SK-N-MC (cell line): ENCODE measurements at regions not wholly inside any gene's neighbourhood (a gene's known extent, or its start where the extent isn't known, plus 50 kb on each side); places are given as distances from the start of the nearest gene placed in this dataset.

Source experiments
- EZH2 ChIP-seq: fragments of 200-600 bp; sonication (generic); IDR thresholded peaks from one replicate; pipeline ENCODE4 v1.6.1; 2017; ENCODE audit warnings: antibody characterized with exemption
- POLR2AphosphoS5 ChIP-seq: IDR thresholded peaks from 2 replicates; pipeline ENCODE4 v1.6.1; 2012; ENCODE audit warnings: mild to moderate bottlenecking, low read depth, low read length, borderline replicate concordance

GRCh38 chr4:3835527-3836405 lies 69.6 kb downstream of the ADRA2C start:
- TF ChIP-seq POLR2AphosphoS5 (no peak), EZH2 (no peak)
